Stromal cell of bone marrow (primary cell): ENCODE measurements at regions not wholly inside any gene's neighbourhood (a gene's known extent, or its start where the extent isn't known, plus 50 kb on each side); places are given as distances from the start of the nearest gene placed in this dataset.

Experiments used
- DNase-seq: peaks from one replicate; pipeline ENCODE4 v3.0.0-alpha.2; 2012; ENCODE audit warnings: low read depth

GRCh38 chr2:146677280-146677679, 1167.5 kb upstream of the ACVR2A start:
- DNase-seq, result no peak

GRCh38 chr2:146669735-146670134, 1175.1 kb upstream of the ACVR2A start:
- DNase-seq, result no peak

DNA sequence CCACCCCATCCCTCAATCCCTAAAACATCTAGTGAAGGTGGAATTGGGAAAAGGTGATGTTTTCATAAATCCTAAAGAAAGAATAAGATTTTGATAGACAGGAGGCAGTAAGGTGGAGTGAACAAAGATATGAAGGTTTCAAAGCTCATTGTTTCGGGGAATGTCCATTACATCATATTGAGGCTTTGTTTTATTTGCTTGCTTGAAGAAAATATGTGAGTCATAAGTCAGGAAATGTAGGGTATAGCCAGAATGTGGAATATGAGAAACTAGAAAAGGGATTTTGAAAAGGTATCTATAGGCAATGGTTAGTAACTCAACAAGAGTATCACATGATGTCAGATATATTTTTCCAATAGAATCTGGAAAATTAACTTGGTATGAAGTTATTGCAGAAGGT, 1178.5 kb upstream of the ACVR2A start:
- DNase-seq, result no peak

DNA sequence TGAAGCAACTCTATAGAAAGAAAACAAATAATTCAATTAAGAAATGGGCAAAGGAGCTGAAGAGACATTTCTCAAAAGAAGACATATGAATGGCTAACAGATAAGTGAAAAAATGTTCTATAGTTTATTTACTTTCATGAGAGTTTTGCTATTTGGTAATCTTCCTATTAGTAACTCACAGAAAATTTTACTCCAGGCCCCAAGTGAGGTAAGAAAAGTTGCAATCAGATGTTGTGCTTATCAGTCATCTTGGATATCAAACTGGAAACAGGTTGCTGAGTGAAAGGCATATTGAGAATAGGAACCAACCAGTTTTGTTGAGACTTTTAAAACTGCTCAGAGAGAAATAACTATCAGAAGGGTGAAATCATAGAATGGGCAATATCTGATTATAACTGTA, 1179.0 kb upstream of the ACVR2A start:
- no peak for DNase-seq

GRCh38 chr2:146661473-146662096, 1183.2 kb upstream of the ACVR2A start:
- DNase-seq, result peak; percentile 24

DNA sequence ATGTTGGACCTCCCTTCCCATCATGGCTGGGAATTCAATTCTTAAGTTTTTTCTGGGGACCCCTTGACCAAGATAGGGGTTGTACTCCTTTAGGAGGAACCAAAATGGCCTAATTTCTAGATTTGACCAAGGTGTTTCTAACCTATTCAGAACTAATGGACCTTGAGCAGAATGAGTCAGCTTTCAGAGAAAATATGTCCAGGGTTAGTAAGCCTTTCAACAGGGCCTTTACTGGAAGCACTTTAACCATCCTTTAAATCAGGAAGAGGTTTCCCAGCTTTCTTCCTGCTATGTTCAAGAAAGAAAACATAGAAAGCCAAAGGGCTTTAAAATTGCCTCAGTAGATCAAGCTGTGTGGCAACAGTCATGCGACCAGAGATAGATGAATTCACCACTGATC, 1184.9 kb upstream of the ACVR2A start:
- DNase-seq, result no peak

DNA sequence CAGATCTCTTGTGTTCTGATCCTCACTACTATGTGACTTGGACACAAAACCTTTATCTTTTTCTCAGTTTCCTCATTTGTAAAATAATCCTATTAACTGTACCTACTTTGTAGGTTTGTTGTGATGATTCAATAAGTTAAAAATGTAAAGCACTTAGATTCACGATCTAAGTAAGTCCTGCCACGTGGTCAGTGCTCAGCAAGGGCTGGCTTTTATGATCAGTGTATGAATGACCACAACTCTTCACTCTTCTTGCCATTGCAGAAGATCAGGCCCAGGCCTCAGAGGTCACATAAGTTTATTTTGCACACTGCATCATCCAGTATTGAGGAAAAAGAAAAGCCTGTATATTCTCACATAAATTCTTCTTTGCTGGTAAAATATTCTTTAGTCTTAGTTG, 1192.5 kb upstream of the ACVR2A start:
- no peak for DNase-seq

GRCh38 chr2:146651361-146651760, 1193.5 kb upstream of the ACVR2A start:
- DNase-seq, result no peak

DNA sequence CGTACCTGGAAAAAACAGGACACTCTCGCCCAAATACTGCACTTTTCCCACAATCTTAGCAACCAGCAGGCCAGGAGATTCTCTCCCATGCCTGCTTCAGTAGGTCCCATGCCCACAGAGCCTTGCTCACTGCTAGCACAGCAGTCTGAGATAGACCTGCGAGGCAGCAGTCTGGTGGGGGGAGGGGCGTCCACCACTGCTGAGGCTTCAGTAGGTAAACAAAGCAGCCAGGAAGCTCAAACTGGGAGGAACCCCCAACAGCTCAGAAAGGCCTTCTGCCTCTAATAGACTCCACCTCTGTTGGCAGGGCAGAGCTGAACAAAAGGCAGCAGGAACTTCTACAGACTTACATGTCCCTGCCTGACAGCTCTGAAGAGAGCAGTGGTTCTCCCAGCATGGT, 1202.8 kb upstream of the ACVR2A start:
- DNase-seq, result no peak

DNA sequence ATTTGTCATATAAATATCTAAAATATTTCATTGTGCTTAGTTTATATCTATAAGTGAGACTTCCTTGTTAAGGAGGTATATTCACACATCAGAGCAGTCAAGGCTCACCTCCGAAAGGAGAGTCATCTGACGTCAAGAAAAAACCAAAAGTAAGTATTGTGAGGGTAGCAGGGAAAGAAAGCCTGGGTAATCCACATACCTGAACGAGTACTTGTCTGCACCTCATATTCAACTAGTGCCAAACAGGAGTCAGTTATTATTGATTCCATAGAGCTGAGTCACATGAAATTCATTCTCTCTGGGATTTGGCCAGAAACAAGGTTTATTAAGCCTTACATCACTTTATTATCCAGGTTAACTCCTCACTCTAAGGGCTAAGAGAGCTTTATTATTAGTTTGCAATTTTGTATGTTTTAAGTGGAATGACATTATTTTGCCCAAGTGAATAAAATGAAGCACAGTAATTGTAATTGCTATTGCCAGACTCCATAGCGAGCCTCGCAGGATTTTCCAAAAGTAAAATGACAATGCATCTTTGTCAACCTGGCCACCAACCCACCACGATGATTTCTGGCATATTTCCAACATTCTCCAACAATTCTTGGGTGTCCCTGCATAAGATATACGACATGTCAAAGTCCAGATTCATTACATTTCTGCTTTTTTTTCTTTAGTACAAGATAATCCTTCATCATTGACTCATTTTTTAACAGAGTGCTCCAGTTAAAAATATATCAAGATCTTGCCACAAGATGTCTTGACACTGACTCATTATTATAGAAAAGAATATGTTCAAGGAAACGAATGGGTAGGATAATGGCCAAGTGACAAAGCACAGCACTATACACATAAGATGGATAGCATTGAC, 1210.4 kb upstream of the ACVR2A start:
- no peak for DNase-seq

DNA sequence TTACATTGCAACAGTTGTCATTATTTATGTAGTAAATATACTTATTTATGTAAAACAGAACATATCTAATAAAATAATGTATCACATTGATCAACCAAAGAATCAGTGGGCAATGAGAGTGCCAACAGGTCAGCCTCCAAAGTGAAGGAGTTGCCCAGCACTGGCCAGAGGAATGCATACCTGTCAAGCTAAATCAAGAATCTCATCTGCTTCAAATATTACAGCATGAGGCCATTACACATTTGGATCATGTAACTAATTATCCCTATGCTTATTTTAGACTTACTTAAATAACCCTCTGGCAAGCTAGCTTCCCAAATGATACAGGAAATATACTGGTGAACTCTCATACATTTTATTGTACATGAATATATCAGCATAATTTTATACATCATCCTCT, 1211.7 kb upstream of the ACVR2A start:
- no peak for DNase-seq

GRCh38 chr2:146632707-146633106, 1212.1 kb upstream of the ACVR2A start:
- DNase-seq, result no peak

GRCh38 chr2:146624430-146625160, 1220.2 kb upstream of the ACVR2A start:
- no peak for DNase-seq

- no peak for DNase-seq
Measured at GRCh38 chr2:146623771-146624170, 1221.1 kb upstream of the ACVR2A start.

- no peak for DNase-seq
Measured at GRCh38 chr2:146621656-146622055, 1223.2 kb upstream of the ACVR2A start.

- no peak for DNase-seq
Measured at GRCh38 chr2:146615778-146616177, 1229.1 kb upstream of the ACVR2A start.

- no peak for DNase-seq
Measured at GRCh38 chr2:146608490-146608889, 1236.3 kb upstream of the ACVR2A start.

DNA sequence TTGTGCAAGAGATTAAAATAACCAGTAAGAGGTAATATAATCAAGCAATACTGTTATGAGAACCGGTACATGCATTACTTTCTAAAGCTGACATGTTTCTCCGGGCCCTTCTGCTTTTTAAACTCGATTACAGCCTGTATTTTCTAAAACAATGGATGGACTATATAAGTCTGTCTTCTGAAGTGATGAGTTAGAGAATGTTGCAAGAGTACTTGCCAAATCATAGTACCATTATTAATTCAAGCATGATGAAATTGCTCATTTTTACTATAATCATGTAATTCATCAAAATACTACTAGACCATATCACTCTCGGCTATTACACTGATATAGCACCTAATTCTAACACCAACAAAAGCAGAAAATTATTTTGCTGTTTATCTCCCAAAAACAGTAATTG, 1240.3 kb upstream of the ACVR2A start:
- no peak for DNase-seq

DNA sequence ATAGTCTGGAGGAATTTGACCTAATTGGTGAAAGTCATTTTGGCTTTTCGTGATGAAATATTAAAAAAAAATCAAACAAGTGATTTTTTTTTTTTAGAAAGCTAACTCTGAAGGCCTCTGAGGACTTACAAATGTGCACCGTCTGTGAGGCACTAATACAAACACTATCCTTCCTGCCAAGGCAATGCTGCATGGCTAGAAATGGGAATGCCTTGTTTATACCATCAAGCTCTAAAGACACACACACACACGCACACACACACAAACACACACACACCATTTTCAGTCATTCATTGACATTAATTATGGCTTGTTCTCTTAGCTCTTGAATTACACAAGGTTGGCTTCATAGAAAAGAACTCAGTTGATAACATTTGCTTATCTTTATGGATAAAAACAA, 1242.0 kb upstream of the ACVR2A start:
- DNase-seq, result no peak

DNA sequence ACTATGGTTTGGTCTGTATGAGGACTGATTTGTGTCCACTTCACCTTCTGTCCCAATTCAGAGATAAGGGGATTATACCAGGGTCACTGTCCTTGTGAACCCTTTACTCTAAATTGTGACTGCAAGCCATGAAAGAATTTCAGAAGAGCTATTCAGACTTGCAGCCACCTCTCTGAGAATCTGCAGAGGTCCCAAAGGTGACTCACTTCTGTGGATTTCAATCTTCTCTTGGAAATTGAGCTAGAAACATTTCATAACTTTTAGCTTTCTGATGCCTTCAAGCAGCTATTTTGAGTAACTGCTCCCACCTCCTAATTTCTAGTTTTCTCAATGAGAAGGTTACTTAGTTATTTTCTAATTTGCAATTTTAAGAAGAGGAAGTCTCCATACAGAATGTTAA, 1242.4 kb upstream of the ACVR2A start:
- peak; percentile 11 for DNase-seq

DNA sequence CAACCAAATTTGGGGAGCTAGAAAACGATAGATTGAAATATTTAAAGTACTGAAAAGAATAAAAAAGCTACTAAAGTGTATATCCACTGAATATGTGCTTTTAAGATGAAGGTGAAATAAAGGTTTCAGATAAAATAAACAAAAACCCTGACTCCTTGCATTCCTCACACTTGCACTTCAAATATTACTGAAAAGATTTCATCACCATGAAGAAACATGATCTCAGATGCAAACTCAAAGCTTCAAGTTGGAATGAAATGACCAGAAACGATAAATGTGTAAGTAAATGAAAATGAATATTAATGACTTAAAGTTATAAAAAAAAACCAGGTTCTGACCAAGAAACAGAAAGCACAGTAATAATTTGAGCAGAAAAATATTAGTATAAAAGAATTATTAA, 1246.0 kb upstream of the ACVR2A start:
- DNase-seq, result no peak

GRCh38 chr2:146597291-146597690, 1247.5 kb upstream of the ACVR2A start:
- no peak for DNase-seq

GRCh38 chr2:146591908-146592307, 1252.9 kb upstream of the ACVR2A start:
- DNase-seq, result no peak
